ENCODE measurements at regions not wholly inside any gene's neighbourhood (a gene's known extent, or its start where the extent isn't known, plus 50 kb on each side); places are given as distances from the start of the nearest gene placed in this dataset.
"Not testable (repeated sequence)": the region's sequence is repeated elsewhere in the genome, so short reads cannot be mapped to it uniquely, and the experiment has no call there.

- ATAC-seq (peak; percentile 74), DNase-seq (peak in 1 of 2 donors; percentile 42)
- intact Hi-C loops (cut with DNase I, micrococcal nuclease): no loop called here
These were observed 88.8 kb downstream of the MRM1 start for GRCh38 chr17:36690190-36690589.

- ATAC-seq: no peak
- intact Hi-C loops (cut with DNase I, micrococcal nuclease): no loop called here
- no peak for DNase-seq
These were observed 90.2 kb downstream of the MRM1 start for GRCh38 chr17:36691606-36692005.

- ATAC-seq (no peak), DNase-seq (no peak)
- intact Hi-C loops (cut with DNase I, micrococcal nuclease): no loop called here
These were observed 93.7 kb downstream of the MRM1 start for GRCh38 chr17:36695082-36695481.

- DNase-seq; intact Hi-C loops (cut with DNase I, micrococcal nuclease); ATAC-seq: not testable (repeated sequence)
These were observed 94.3 kb downstream of the MRM1 start for GRCh38 chr17:36695710-36696109.

- intact Hi-C loops (cut with DNase I, micrococcal nuclease): no loop called here
These were observed 95.4 kb downstream of the MRM1 start for GRCh38 chr17:36696805-36697204.

GRCh38 chr17:36697903-36698530 is 96.6 kb downstream of the MRM1 start:
- ATAC-seq (no peak), DNase-seq (no peak)

More at GRCh38 chr17:36696805-36697204, 95.4 kb downstream of the MRM1 start:
- ATAC-seq (no peak), DNase-seq (no peak)

GRCh38 chr17:36701429-36702099 is 100.2 kb downstream of the MRM1 start:
- ATAC-seq: no peak
- no peak for DNase-seq
- intact Hi-C loops (cut with DNase I, micrococcal nuclease): no loop called here

More at GRCh38 chr17:36697903-36698530, 96.6 kb downstream of the MRM1 start:
- intact Hi-C loops (cut with DNase I, micrococcal nuclease): no loop called here

- ATAC-seq (no peak), DNase-seq (no peak)
- intact Hi-C loops (cut with DNase I, micrococcal nuclease): no loop called here
These were observed 101.3 kb downstream of the MRM1 start for GRCh38 chr17:36702636-36703035.

- peak; percentile 51 for ATAC-seq
- intact Hi-C loops (cut with DNase I, micrococcal nuclease): no loop called here
- peak in 1 of 2 donors; percentile 64 for DNase-seq
These were observed 102.5 kb downstream of the MRM1 start for GRCh38 chr17:36703860-36704266.

- intact Hi-C loops (cut with DNase I, micrococcal nuclease): no loop called here
- ATAC-seq (peak; percentile 51), DNase-seq (peak in 1 of 2 donors; percentile 19)
These were observed 104.0 kb downstream of the MRM1 start for GRCh38 chr17:36705283-36705795.

GRCh38 chr17:36705874-36706731 is 104.7 kb downstream of the MRM1 start:
- peak; percentile 72 for ATAC-seq
- peak; percentile 44 to 68 for DNase-seq
- intact Hi-C loops (cut with DNase I, micrococcal nuclease): no loop called here

- intact Hi-C loops (cut with DNase I, micrococcal nuclease): no loop called here
These were observed 106.5 kb downstream of the MRM1 start for GRCh38 chr17:36707904-36708303.

GRCh38 chr17:36714789-36715188 is 113.4 kb downstream of the MRM1 start:
- DNase-seq: no peak
- intact Hi-C loops (cut with DNase I, micrococcal nuclease): no loop called here

More at GRCh38 chr17:36707904-36708303, 106.5 kb downstream of the MRM1 start:
- DNase-seq (no peak), ATAC-seq (no peak)

GRCh38 chr17:36715951-36716350 is 114.6 kb downstream of the MRM1 start:
- no peak for ATAC-seq
- no peak for DNase-seq
- intact Hi-C loops (cut with DNase I, micrococcal nuclease): no loop called here

More at GRCh38 chr17:36714789-36715188, 113.4 kb downstream of the MRM1 start:
- ATAC-seq: no peak

- DNase-seq (no peak), ATAC-seq (no peak)
- intact Hi-C loops (cut with DNase I, micrococcal nuclease): no loop called here
These were observed 115.7 kb downstream of the MRM1 start for GRCh38 chr17:36717088-36717487.

- DNase-seq: no peak
- peak; percentile 29 for ATAC-seq
- intact Hi-C loops (cut with DNase I, micrococcal nuclease): no loop called here
These were observed 118.7 kb downstream of the MRM1 start for GRCh38 chr17:36720131-36720530.

GRCh38 chr17:36721560-36722120 is 120.3 kb downstream of the MRM1 start:
- ATAC-seq: peak; percentile 75
- no peak for DNase-seq
- intact Hi-C loops (cut with DNase I, micrococcal nuclease): no loop called here

GRCh38 chr17:36722121-36722902 is 120.9 kb downstream of the MRM1 start:
- intact Hi-C loops (cut with DNase I, micrococcal nuclease): no loop called here
- ATAC-seq: peak; percentile 77

More at GRCh38 chr17:36722121-36722902, 120.9 kb downstream of the MRM1 start:
- DNase-seq: peak; percentile 53 to 71
